ENCODE measurements at regions not wholly inside any gene's neighbourhood (a gene's known extent, or its start where the extent isn't known, plus 50 kb on each side); places are given as distances from the start of the nearest gene placed in this dataset.
A peak's percentile ranks its signal among the peaks of the same experiment; 100 is the strongest.
"Not testable (repeated sequence)": the region's sequence is repeated elsewhere in the genome, so short reads cannot be mapped to it uniquely, and the experiment has no call there.

- DNase-seq (ENCODE audit: low read depth), result no peak
Measured at GRCh38 chr17:53765609-53766008, 57.1 kb upstream of the KIF2B start.

GRCh38 chr17:53765129-53765528 lies 57.6 kb upstream of the KIF2B start:
- no peak for DNase-seq (ENCODE audit: low read depth)

GRCh38 chr17:53757559-53757958 lies 65.2 kb upstream of the KIF2B start:
- no peak for DNase-seq (ENCODE audit: low read depth)

DNA sequence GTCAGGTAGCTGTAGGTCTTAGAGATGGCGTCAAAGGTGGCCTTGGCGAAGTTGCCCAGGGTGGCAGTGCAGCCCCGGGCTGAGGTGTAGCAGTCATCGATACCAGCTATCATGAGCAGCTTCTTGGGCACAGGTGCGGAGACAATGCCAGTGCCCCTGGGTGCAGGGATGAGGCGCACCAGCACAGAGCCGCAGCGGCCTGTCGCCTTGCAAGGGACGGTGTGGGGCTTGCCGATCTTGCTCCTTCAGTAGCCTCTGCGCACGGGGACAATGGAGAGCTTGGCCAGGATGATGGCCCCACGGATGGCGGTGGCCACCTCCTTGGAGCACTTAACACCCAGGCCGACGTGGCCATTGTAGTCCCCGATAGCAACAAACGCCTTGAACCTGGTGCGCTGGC lies 65.6 kb upstream of the KIF2B start:
- not testable (repeated sequence) for DNase-seq (ENCODE audit: low read depth)

GRCh38 chr17:53749178-53749577 lies 73.5 kb upstream of the KIF2B start:
- DNase-seq (ENCODE audit: low read depth), result peak; percentile 17

DNA sequence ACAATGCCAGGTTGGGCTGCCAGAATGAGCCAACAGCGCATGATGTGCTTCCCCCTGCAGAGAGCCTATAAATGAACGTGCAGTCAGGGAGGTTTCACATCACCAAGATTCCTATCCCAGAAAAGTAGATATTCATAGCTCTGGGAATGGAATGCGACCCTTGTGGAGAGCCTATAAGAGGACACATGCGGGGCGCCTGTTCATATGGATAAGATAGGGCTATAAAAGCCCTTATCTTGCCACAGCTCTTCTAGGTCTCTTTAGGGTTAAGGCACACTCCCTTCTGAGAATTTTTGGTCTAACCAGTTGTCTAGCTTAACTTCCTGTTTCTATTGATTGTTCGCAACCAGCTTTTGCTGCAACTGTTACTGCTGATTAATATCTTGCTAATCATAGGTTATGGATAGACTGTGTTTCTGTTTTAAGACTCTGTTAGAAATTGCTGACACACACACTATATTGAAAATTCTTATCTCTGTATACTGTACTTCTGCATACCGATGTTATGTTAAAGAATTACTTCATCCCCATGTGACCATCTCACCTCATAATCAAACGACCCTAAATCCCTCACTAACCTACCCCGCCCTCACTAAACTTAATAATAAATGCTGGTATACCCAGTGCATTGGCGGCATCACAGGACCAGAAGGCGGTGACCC lies 74.4 kb upstream of the KIF2B start:
- DNase-seq (ENCODE audit: low read depth), result not testable (repeated sequence)

GRCh38 chr17:53740312-53740711 lies 82.4 kb upstream of the KIF2B start:
- DNase-seq (ENCODE audit: low read depth), result no peak

- no peak for DNase-seq (ENCODE audit: low read depth)
Measured at GRCh38 chr17:53736516-53737240, 86.0 kb upstream of the KIF2B start.

GRCh38 chr17:53724726-53725125 lies 98.0 kb upstream of the KIF2B start:
- DNase-seq (ENCODE audit: low read depth), result peak; percentile 10

DNA sequence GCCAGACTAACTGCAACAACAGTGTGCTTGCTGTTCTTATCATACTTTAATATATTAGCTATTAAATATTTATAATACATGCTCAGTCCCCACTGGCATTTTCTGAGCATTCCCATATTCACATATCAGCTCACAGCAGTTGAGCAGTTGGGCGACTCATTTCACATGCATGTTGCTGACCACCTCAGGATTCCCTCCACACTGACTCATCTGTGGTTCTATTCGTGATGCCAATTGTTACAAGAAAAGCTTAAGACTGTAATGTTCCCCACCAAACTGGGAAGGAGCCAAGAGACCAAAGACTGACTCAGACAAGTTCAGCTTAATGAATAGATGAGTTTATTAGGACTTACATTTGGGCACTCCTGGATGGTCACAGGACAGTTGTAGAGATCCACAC lies 100.3 kb upstream of the KIF2B start:
- DNase-seq (ENCODE audit: low read depth), result peak; percentile 95

GRCh38 chr17:53721101-53721500 lies 101.6 kb upstream of the KIF2B start:
- no peak for DNase-seq (ENCODE audit: low read depth)

DNA sequence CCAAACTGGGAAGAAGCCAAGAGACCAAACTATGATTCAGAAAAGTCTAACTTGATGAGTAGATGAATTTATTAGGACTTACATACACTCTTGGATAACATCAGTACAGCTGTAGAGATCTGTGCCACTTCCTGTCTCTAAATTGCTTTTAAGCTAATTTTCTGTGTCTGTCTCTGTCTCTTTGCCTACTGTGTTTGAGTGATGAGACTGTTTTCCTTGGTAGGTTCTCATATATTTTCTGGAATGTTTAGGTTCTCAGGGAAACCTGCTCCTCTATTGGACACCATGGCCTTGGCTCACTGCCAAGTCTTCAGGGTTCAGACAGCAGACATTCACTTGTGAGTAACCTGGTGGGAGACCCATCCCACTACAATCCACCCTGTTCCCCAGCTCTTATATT lies 103.5 kb upstream of the KIF2B start:
- DNase-seq (ENCODE audit: low read depth), result no peak

DNA sequence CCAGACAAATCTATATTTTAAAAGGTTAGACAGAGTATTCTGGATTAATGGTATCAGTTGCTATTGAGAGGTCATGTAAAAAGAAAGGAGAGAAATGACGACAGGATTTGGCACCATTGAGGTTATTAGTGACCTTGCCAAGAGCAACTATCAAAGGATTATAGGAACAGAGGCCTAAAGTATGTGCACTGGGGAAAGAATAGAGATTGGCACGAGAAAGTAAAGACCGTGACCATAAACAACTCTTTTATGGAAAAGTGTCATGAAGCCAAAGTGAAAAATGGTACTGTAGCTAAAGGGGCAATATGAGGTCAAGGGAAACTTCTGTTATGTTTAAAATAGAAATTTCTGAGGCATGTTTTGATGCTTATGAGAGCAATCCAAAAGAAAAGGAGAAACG lies 115.2 kb upstream of the KIF2B start:
- DNase-seq (ENCODE audit: low read depth), result no peak

GRCh38 chr17:53696286-53696685 lies 126.4 kb upstream of the KIF2B start:
- no peak for DNase-seq (ENCODE audit: low read depth)

DNA sequence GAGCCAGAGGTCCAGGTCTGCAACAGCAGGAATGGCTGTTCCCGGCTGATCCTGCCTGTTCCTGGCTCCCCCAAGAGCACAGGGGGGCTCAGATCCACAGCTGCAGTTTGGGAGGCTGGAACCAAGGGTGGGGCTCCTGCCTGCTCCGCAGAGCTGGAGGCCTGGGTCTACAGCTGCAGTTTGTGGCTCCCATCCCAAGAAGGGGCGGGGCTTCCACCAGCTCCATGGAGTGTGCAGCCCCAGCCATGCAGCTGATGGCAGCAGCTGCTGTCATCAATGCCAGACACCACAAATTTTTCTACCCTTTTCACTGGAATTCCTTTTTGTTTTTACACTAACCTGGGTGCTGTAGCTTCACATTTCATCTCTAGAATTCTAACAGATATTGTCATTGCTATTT lies 135.4 kb upstream of the KIF2B start:
- no peak for DNase-seq (ENCODE audit: low read depth)

DNA sequence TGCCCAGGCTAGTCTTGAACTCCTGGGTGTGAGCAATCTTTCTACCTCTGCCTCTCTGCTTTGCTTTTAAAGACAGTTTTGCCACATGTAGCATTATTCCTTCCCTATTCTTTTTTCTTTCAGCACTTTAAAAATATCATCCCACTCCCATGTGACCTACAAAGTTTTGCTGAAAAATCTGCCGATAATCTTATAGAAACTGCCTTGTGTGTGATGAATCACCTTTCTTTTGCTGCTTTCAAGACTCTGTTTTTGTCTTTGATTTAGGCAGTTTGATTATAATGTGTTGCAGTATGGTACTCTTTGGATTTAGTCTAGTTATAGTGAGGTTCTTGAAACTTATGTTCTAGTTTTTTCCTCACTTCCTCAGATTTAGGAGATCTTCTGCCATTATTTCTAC lies 142.0 kb upstream of the KIF2B start:
- no peak for DNase-seq (ENCODE audit: low read depth)

GRCh38 chr17:53668854-53669253 lies 153.9 kb upstream of the KIF2B start:
- DNase-seq (ENCODE audit: low read depth), result no peak

DNA sequence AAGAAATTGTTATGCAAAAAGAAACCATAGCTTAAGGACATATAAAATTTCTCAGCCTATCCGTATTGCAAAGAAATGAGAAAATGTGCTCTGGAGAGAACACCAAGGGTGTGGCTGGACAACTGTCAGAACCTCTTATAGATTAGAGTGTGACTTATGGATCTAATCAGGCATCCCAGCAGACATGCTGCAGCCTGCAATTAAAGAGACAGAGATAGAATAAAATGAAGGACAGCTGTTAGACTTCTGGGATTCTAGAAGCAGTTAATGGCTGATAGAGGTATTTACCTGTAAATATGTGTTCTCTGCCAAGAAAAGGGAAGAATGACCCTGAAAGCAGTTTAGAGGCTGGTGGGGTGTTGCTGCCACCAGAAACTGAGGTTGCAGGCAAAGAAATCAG lies 160.1 kb upstream of the KIF2B start:
- DNase-seq (ENCODE audit: low read depth), result no peak

GRCh38 chr17:53659181-53659580 lies 163.5 kb upstream of the KIF2B start:
- DNase-seq (ENCODE audit: low read depth), result no peak

GRCh38 chr17:53655591-53655990 lies 167.1 kb upstream of the KIF2B start:
- no peak for DNase-seq (ENCODE audit: low read depth)

DNA sequence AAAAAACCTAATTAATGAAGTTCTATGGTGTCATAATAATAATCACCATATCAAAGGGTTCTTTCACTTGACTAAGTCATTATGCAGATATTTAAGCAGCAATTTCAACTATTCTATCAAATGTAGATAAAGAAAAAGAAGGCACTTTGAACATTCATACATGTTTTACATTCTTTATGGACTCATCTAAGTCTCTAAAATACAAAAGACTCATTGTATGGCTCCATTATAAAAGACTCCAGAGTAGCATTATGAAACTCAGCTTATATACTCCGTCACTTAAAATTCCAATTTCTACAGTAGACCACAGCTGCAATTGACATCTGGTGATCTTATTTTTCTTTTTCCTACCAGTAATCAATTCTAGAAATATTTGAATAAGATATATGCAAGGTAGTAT lies 173.5 kb upstream of the KIF2B start:
- no peak for DNase-seq (ENCODE audit: low read depth)

DNA sequence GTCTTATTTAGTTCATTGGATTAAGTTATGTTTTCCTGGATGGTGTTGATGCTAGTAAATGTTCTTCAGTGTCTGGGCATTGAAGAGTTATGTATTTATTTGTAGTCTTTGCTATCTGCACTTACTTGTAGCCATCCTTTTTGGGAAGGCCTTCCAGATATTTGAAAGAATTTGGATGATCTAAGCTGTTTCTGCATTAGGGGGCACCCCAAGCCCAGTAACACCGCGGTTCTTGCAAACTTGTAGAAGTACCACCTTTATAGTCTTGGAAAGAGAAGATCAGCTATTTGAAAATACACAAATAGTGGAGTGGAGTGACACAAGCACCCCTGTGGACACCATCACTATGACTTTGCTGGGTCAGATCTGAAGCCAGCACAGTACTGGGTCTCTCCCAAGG lies 175.9 kb upstream of the KIF2B start:
- no peak for DNase-seq (ENCODE audit: low read depth)

DNA sequence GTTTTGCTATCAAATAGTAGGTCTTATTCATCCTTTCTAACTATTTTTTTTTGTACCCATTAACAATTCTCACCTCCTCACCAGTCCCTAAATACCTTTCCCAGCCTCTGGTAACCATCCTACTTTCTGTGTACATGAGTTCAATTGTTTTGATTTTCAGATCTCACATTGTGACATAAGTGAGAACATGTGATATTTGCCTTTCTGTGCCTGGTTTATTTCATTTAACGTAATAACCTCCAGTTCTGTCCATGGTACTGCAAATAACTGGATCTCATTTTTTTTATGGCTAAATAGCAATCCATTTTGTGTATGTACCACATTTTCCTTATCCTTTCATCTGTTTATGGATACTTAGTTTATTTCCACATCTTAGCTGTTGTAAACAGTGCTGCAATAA lies 181.9 kb upstream of the KIF2B start:
- DNase-seq (ENCODE audit: low read depth), result no peak

DNA sequence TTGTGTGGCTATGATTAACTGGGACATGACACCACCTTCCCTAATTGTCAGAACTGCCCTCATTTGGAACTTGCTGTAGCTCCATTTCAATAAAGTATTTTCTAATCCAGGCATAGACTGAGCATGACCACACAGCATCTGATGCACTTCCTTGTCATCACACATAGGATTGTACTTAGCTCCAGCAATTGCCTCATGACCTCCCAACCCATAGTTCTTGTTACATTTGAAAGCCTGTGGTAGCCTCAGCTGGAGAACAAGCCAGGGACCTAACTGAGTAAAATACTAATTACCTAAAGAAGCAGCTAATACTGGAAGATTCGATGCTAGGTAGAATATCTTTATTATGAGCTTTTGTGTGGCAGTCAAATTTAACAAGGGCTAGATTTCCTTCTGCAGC lies 187.3 kb upstream of the KIF2B start:
- no peak for DNase-seq (ENCODE audit: low read depth)

Measured in fibroblast of the conjunctiva (primary cell).